H1 (cell line): ENCODE measurements at regions not wholly inside any gene's neighbourhood (a gene's known extent, or its start where the extent isn't known, plus 50 kb on each side); places are given as distances from the start of the nearest gene placed in this dataset.

Source experiments
- BCL11A ChIP-seq, 2 experiments: IDR thresholded peaks; one replicate each; pipeline ENCODE4 v1.6.1; 2011; ENCODE audit warnings: low read depth in 2 of 2, low read length in 2 of 2, mild to moderate bottlenecking in 2 of 2
- CBX5 ChIP-seq: fragments of 300-800, 300-1000 bp; sonication (generic); IDR thresholded peaks from 2 replicates; pipeline ENCODE4 v1.7.1; 2016; ENCODE audit warnings: antibody characterized with exemption, low read length, low read depth
- FOSL1 ChIP-seq: IDR thresholded peaks from 2 replicates; pipeline ENCODE4 v1.6.1; 2011; ENCODE audit warnings: mild to moderate bottlenecking, low read depth, low read length, moderate library complexity; ENCODE audit not compliant: insufficient read depth
- GABPA ChIP-seq: IDR thresholded peaks from 2 replicates; pipeline ENCODE4 v1.6.1; 2011; ENCODE audit warnings: mild to moderate bottlenecking, low read length, moderate library complexity, borderline replicate concordance; ENCODE audit not compliant: insufficient read depth
- JUND ChIP-seq: IDR thresholded peaks from 2 replicates; pipeline ENCODE4 v1.6.1; 2011; ENCODE audit warnings: mild to moderate bottlenecking, improper control_type of control experiment, low read length
- POLR2A ChIP-seq, 2 experiments: IDR thresholded peaks; 1 replicate in 1 of 2; 2 replicates in 1 of 2; pipeline ENCODE4 v1.6.1; 2011; ENCODE audit warnings: low read depth in 2 of 2, low read length in 2 of 2, mild to moderate bottlenecking in 2 of 2; ENCODE audit errors: control extremely low read depth in 1 of 2
- TF ChIP-seq, protein P1 (sequence below): IDR thresholded peaks from 2 replicates; pipeline ENCODE4 v1.6.1; 2012; ENCODE audit warnings: low read length, inconsistent platforms

DNA sequence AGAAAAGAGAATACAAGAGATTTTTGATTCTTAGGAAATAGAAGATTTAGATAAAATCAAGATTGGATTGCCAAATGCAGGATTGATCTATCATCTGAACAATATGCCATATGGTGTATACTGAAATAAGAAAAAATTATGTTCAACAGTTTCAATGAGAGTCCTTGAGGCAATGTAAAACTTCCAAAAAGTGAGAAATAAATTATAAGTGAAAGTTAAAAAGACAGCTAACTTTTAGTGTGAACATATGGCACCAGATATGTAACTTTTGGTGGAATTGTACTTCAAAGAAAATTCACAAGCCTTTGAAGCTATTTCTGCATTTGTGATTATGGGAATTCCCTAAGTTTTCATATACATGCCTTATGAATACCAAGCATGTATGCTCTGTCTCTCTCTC, 200.5 kb upstream of the ANO3 start (continued):
- no peak for TF ChIP-seq CBX5
- TF ChIP-seq BCL11A (IDR thresholded peaks at IDR 0.05; ENCODE audit: low read depth in 2 of 2, low read length in 2 of 2), result no peak
- TF ChIP-seq GABPA, result no peak
- TF ChIP-seq POLR2A (IDR thresholded peaks at IDR 0.05; ENCODE audit: control extremely low read depth in 1 of 2, low read depth in 2 of 2, low read length in 2 of 2), result no peak
- TF ChIP-seq FOSL1, result no peak
- no peak for TF ChIP-seq JUND
- TF ChIP-seq, protein P1, sequence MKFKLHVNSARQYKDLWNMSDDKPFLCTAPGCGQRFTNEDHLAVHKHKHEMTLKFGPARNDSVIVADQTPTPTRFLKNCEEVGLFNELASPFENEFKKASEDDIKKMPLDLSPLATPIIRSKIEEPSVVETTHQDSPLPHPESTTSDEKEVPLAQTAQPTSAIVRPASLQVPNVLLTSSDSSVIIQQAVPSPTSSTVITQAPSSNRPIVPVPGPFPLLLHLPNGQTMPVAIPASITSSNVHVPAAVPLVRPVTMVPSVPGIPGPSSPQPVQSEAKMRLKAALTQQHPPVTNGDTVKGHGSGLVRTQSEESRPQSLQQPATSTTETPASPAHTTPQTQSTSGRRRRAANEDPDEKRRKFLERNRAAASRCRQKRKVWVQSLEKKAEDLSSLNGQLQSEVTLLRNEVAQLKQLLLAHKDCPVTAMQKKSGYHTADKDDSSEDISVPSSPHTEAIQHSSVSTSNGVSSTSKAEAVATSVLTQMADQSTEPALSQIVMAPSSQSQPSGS, result no peak
- TF ChIP-seq, all 59 proteins: peak for 0
